ENCODE measurements at regions not wholly inside any gene's neighbourhood (a gene's known extent, or its start where the extent isn't known, plus 50 kb on each side); places are given as distances from the start of the nearest gene placed in this dataset.
"Not testable (repeated sequence)": the region's sequence is repeated elsewhere in the genome, so short reads cannot be mapped to it uniquely, and the experiment has no call there.

DNA sequence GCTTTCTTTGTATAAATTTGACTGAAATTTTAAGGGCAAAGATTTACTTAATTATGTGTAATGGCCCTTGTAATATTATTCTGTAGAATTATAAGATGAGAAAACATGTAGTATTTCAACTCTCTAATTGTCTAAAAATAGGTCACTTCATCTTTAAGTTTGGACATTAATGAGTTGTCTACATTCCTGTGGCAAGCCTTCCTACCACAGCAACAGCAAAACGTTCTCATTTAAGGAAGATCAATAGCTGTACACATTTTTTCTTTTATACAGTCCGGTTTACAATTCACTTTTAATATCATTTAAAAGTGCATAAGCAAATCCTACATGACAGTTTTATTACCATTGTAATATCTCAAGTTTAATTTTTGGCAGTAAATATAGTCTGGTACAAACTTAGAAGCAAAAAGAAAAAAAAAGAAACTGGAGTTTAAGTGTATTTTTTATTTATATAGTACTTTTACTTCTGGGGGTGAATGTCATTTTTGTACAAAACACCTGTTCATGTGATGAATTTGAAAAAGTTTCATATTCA, 501.8 kb downstream of the ZPLD1 start:
- DNase-seq = no peak

GRCh38 chr3:102941786-102942185, 507.0 kb downstream of the ZPLD1 start:
- no peak for DNase-seq

- not testable (repeated sequence) for DNase-seq
Observed at GRCh38 chr3:102946445-102946844, 511.6 kb downstream of the ZPLD1 start.

- no peak for DNase-seq
Observed at GRCh38 chr3:102972350-102972749, 537.5 kb downstream of the ZPLD1 start.

GRCh38 chr3:102974333-102974732, 539.5 kb downstream of the ZPLD1 start:
- no peak for DNase-seq

- no peak for DNase-seq
Observed at GRCh38 chr3:102979191-102979590, 544.4 kb downstream of the ZPLD1 start.

GRCh38 chr3:102979682-102980354, 545.0 kb downstream of the ZPLD1 start:
- peak; percentile 72 for DNase-seq

DNA sequence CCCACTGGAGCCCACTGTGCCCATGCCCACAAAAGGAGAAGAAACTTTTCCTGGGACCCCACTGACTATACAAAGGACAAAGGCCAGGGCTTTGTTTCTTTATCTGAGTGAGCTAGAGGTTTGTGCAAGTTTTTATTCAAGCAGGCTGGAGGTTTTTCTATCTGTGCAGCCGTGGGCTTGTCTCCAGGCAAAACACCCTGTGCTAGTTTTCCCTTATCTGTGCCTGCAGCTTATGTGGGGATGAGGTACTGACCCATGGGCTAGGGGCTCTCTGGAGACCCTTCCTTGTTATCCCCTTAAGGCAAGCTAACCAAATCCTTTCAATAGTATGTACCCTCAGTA, 545.5 kb downstream of the ZPLD1 start:
- DNase-seq = no peak

DNA sequence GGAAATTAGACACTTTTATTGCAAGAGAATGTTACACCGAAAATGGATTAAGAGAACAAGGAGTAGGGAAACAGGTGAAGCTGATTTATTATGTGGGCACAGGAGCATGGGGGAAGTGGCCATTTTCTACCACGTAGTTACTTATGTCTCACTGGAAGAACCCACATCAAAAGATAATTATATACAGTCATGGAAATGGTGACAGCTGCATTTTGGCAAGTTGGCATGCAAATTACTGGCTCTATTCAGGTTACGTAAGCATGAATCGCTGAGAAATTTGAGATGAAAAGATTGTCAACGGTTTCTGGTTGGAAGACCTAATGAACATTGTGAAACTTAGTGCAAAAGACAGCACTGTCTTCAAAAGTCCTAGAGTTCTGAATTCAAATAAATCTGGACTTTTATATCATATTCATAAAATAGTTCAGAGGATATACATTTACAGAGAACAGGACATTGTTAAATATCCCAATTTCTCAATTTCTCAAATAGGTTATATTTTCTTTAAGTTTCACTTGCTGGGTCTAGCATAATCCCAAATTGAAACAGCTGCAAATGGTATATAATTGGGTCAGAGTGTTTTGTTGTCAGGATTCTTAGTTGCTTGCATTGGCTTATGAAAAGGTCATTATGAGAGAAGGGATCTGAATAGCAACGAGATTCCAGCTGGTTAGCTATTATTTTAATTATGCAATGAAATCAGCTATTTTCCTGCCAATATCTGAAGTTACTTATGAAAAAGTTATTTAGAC, 567.8 kb downstream of the ZPLD1 start:
- no peak for DNase-seq

GRCh38 chr3:103006526-103007183, 571.8 kb downstream of the ZPLD1 start:
- no peak for DNase-seq

- no peak for DNase-seq
Observed at GRCh38 chr3:103009609-103010008, 574.8 kb downstream of the ZPLD1 start.

DNA sequence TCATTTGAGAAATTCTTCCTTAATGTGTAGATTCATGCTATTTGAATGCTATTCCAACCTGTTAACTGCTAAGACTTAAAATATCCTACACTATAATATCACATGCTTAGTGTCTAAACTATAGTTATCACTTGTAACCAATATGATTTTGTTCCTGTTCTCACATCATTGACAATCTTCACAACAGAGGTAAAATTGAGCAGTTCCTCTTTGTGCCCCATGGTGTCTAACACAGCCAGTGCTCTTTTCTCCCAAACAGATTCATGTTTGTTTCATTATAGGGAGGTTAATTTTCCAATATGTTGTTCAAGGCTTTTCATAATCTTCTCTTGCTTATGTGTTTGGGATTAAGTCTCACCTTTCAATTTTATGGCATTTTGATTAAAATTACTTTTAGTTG, 591.1 kb downstream of the ZPLD1 start:
- no peak for DNase-seq

- no peak for DNase-seq
Observed at GRCh38 chr3:103033841-103034240, 599.0 kb downstream of the ZPLD1 start.

DNA sequence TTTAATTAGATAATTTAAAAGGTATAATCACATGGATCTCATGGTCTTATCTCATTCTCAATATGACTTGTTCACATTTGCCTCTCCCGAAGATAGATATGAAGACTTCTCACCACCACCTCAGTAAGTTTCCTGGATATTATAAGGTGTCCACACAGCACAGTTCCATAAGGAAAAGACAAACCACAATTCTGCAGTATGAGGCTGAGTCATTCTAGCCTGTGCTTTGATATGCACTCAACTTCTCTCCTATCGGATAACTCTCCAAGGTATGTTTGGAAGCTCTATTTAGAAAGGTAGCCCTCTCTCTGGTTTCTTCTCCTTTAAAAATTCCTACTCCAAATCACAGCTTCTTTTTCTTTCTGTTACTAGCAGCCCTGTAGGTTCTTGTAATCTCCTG, 612.8 kb downstream of the ZPLD1 start:
- DNase-seq = no peak

DNA sequence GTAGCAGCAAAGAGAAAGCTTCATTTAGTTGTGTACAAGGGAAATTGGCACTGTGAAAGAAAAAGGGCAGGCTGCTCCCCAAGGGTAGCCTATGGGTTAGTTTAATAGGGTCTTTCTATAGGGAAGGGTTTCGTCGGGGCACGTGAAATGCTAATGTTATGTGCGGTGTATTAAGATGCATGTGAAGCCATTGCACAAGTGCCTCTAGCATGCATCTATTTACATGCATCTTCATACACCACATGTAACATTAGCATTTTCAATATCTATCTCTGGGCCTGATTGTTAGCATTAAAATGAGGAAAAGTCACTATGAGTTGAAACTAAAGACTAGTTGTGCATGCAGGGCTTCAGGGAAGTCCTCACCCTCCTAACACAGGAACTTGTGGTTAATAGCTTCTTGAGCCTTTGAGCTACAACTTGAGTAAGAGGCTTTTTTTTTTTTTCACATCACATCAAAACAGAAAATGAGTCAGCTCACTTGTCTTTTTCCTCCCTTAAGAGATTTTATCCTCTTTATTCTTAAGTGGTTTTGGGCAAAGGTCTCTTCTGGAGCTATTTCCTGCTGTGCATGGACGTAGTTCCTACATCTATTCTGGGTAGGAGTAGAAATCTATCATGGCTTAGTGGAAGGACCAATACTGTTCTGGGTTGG, 613.4 kb downstream of the ZPLD1 start:
- DNase-seq = no peak

DNA sequence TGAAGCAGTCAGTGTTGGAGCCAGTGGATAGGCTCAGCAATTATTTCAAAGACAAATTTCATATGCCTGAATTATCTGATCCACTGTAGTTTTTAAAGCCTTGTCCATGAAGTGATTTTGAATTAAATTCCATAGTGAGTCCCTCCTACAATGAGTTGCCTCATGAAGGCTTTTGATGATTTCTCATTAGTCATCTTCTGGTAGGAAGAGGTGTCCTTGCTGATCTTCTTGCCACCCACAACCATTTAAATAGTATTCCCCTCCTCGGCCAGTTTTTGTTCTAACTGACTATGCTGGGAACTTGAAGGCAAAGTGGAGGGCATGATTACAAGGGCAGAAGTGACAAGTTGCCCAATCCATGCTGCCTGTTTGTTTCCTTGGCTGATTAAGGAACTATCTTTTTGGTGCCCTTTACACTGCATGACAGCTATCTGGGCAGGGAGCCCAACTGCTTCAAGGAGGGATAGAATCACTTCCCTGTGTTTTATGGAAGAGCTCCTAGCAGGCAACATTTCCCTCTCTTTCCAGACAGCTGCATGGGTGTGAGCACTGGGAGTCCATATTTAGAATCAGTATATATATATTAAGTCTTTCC, 617.5 kb downstream of the ZPLD1 start:
- no peak for DNase-seq

DNA sequence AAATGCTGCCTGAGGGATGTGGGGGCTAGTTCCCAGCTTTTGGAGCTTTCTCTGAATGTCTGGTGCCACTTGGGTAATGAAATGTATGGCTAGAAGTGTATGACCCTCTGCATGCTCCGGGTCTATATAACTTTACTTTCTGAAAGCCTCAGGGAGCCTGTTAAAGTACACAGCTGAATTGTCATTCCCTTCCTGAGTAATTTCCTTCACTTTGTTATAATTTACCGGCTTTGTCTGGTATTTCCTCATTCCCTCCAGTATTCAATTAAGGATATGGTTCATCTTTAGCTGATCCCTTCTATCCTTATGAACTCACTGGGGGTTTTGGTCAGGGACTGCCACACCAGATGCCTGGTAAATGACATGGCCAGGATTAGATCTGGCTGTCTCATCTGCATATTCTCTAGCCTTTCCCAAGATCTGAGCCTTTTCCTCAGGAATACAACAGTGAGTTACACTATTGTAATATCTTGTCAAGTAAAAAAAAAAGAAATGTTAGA, 620.3 kb downstream of the ZPLD1 start:
- DNase-seq = no peak

DNA sequence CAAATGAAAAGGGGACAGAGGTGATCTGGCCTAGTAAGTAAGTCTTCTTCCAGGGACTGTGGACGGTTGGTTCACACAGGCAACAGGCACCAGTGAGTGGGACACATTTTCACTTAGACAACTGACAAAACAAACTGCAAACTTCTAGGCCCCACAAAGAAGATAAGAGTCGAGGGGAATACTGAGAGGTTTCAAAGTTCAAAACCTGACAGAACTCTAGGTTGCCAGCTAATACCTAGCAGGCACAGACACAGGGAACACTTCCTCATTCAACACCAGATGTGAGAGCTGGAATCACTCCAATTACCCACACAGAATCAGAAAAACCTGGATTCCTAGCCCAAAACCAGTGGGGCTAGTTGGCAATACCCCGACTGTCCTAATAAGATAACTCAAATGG, 621.7 kb downstream of the ZPLD1 start:
- no peak for DNase-seq

GRCh38 chr3:103057003-103057402, 622.2 kb downstream of the ZPLD1 start:
- DNase-seq = no peak

DNA sequence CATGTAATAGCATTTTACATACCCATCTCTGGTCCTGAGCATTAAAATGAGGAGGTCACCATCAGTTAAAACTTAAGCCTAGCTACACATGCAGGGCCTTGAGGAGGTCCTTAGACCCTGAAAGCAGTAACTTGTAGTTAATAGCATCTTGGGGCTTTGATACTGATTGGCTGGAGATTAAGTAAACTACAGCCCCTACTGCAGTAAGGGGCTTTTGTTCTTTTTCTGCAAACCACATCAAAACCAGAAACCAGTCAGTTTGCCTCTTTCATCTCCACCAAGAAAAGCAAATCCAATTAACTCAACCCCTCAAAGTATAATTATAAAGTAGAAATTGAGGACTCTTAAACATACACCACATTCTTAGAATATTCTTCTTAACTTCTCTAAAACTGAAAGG, 622.7 kb downstream of the ZPLD1 start:
- DNase-seq = no peak

DNA sequence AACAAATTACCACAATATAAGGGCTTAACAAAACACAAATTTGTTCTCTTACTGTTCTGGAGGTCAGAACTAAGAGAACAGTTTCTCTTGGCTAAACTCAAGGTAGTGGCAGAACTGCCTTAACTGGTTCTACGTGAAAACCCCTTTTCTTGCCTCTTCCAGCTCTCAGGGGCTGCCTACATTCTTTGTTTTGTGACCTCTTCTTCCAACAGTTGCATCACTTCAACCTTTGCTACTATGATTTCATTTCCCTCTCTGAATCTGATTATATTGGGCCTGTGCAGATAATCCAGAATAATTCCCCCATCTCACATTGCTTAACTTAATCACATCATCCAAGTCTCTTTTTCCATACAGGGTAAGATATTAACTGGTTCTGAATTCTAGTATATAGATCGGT, 624.6 kb downstream of the ZPLD1 start:
- DNase-seq = no peak

GRCh38 chr3:103060242-103060641, 625.4 kb downstream of the ZPLD1 start:
- no peak for DNase-seq

DNA sequence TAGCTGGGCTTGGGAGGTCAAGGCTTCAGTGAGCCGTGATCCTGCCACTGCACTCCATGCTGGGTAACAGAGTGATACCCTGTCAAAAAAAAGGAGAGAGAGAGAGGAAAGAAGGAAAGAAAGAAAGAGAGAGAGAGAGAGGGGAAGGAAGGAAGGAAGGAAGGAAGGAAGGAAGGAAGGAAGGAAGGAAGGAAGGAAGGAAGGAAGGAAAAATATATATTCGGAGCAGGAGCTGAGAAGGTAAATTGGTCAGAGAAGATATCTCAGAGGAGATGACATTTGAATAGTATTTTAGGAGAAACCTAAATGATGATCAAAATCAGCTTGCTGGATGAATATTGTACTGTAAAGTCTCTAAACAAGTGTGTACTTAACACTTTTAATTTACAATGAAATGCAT, 633.1 kb downstream of the ZPLD1 start:
- DNase-seq = no peak

Data from EL (cell line).